Calu3 (cell line): ENCODE measurements at regions not wholly inside any gene's neighbourhood (a gene's known extent, or its start where the extent isn't known, plus 50 kb on each side); places are given as distances from the start of the nearest gene placed in this dataset.

ENCODE experiments used
- BruUV-seq: library from RNA; stranded (reverse); fragments of 400-500 nt; replicated peaks from 2 replicates; lab custom pipeline; 2021; lab: Mats Ljungman, UMichigan
- CTCF ChIA-PET: fragments of 300-600 bp; sonication (Branson Sonifier 250); formaldehyde crosslinking; loops from one replicate; lab custom pipeline; 2022; ENCODE audit warnings: antibody characterized with exemption; lab: Charles Lee
- DNase-seq: peaks from one replicate; pipeline ENCODE4 v3.0.0; 2022
- H3K27ac Mint-ChIP-seq: one replicate; pipeline ENCODE4 v1.8.0; 2022; ENCODE audit warnings: mixed read lengths; ENCODE audit not compliant: unreplicated experiment
- H3K27me3 Mint-ChIP-seq: one replicate; pipeline ENCODE4 v1.8.0; 2022; ENCODE audit warnings: mixed read lengths; ENCODE audit not compliant: unreplicated experiment
- H3K36me3 Mint-ChIP-seq: one replicate; pipeline ENCODE4 v1.8.0; 2022; ENCODE audit warnings: mild to moderate bottlenecking, moderate library complexity, mixed read lengths; ENCODE audit not compliant: insufficient read depth, unreplicated experiment
- H3K4me1 Mint-ChIP-seq: one replicate; pipeline ENCODE4 v1.8.0; 2022; ENCODE audit warnings: mild to moderate bottlenecking, low read depth, mixed read lengths; ENCODE audit not compliant: unreplicated experiment
- H3K4me3 Mint-ChIP-seq: one replicate; pipeline ENCODE4 v1.8.0; 2022; ENCODE audit warnings: mild to moderate bottlenecking, low read depth, moderate library complexity, mixed read lengths; ENCODE audit not compliant: unreplicated experiment
- H3K9me3 Mint-ChIP-seq: one replicate; pipeline ENCODE4 v1.8.0; 2022; ENCODE audit warnings: low read depth, mixed read lengths; ENCODE audit not compliant: unreplicated experiment
- intact Hi-C: fragments of 100-400 bp; cut with micrococcal nuclease; formaldehyde crosslinking; loops from one replicate; pipeline ENCODE4 v1.10.0; 2022; ENCODE audit not compliant: unreplicated experiment
- TF ChIP-seq, protein P1 (sequence below): fragments of 200-600 bp; IDR thresholded peaks from one replicate; pipeline ENCODE4 v1.8.0; 2022; ENCODE audit warnings: antibody characterized with exemption; ENCODE audit not compliant: unreplicated experiment

GRCh38 chr6:71537717-71538116 is 249.1 kb downstream of the OGFRL1 start:
- H3K27ac Mint-ChIP-seq: no peak overlapping the region
- peaks cover 23% of the 10 kb centered on the region for H3K4me1 Mint-ChIP-seq
- H3K27me3 Mint-ChIP-seq: no peaks in the 10 kb centered on the region
- H3K36me3 Mint-ChIP-seq: no peaks in the 10 kb centered on the region
- CTCF ChIA-PET: no interaction called here
- intact Hi-C loops: loop anchor here (5.0 kb wide), 1 partner anchor 190 kb away; no protein-coding TSS in a partner anchor
- TF ChIP-seq, protein P1, sequence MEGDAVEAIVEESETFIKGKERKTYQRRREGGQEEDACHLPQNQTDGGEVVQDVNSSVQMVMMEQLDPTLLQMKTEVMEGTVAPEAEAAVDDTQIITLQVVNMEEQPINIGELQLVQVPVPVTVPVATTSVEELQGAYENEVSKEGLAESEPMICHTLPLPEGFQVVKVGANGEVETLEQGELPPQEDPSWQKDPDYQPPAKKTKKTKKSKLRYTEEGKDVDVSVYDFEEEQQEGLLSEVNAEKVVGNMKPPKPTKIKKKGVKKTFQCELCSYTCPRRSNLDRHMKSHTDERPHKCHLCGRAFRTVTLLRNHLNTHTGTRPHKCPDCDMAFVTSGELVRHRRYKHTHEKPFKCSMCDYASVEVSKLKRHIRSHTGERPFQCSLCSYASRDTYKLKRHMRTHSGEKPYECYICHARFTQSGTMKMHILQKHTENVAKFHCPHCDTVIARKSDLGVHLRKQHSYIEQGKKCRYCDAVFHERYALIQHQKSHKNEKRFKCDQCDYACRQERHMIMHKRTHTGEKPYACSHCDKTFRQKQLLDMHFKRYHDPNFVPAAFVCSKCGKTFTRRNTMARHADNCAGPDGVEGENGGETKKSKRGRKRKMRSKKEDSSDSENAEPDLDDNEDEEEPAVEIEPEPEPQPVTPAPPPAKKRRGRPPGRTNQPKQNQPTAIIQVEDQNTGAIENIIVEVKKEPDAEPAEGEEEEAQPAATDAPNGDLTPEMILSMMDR: no peak
- no peak overlapping the region for H3K4me3 Mint-ChIP-seq
- no peaks in the 10 kb centered on the region for H3K9me3 Mint-ChIP-seq
- no peak for DNase-seq
- BruUV-seq: no TSS peak

- CTCF ChIA-PET: interaction anchor here (0.5 to 1.2 kb wide), 2 partner anchors 9 to 514 kb away, joined by 4 read pairs; no protein-coding TSS in a partner anchor
- no peaks in the 10 kb centered on the region for H3K36me3 Mint-ChIP-seq
- BruUV-seq: no TSS peak
- H3K4me1 Mint-ChIP-seq: peaks cover 23% of the 10 kb centered on the region
- peaks cover 2% of the 10 kb centered on the region for H3K9me3 Mint-ChIP-seq
- no peak overlapping the region for H3K4me3 Mint-ChIP-seq
- intact Hi-C loops: loop anchor here (5.0 kb wide), 1 partner anchor 58 kb away; no protein-coding TSS in a partner anchor
- TF ChIP-seq, protein P1: no peak
- no peak for DNase-seq
- no peaks in the 10 kb centered on the region for H3K27me3 Mint-ChIP-seq
- no peak overlapping the region for H3K27ac Mint-ChIP-seq
Observed at GRCh38 chr6:71544028-71544427, 255.4 kb downstream of the OGFRL1 start.

GRCh38 chr6:71544906-71545305 is 256.3 kb downstream of the OGFRL1 start:
- Mint-ChIP-seq H3K4me1 (peaks cover 23% of the 10 kb centered on the region), H3K4me3 (no peak overlapping the region), H3K36me3 (no peaks in the 10 kb centered on the region), H3K27ac (no peak overlapping the region), H3K27me3 (no peaks in the 10 kb centered on the region), H3K9me3 (peaks cover 2% of the 10 kb centered on the region)
- CTCF ChIA-PET: interaction anchor here (0.7 kb wide), 1 partner anchor 912 kb away, joined by 4 read pairs; no protein-coding TSS in a partner anchor
- no TSS peak for BruUV-seq
- no peak for DNase-seq
- intact Hi-C loops: loop anchor here (5.0 kb wide), 1 partner anchor 57 kb away; no protein-coding TSS in a partner anchor
- TF ChIP-seq, protein P1: no peak

GRCh38 chr6:71545905-71546304 is 257.3 kb downstream of the OGFRL1 start:
- intact Hi-C loops: no loop called here
- Mint-ChIP-seq H3K4me1 (peaks cover 23% of the 10 kb centered on the region), H3K36me3 (no peaks in the 10 kb centered on the region), H3K4me3 (no peak overlapping the region), H3K27me3 (no peaks in the 10 kb centered on the region), H3K9me3 (peaks cover 2% of the 10 kb centered on the region), H3K27ac (no peak overlapping the region)
- DNase-seq: no peak
- TF ChIP-seq, protein P1: no peak
- CTCF ChIA-PET: no interaction called here
- no TSS peak for BruUV-seq
